Activated T-cell treated with anti-CD3 and anti-CD28 coated beads, Interleukin-2, amount 50 U/mL, for 24 hours (primary cell): ENCODE measurements at regions not wholly inside any gene's neighbourhood (a gene's known extent, or its start where the extent isn't known, plus 50 kb on each side); places are given as distances from the start of the nearest gene placed in this dataset.
"Not testable (repeated sequence)": the region's sequence is repeated elsewhere in the genome, so short reads cannot be mapped to it uniquely, and the experiment has no call there.

ENCODE experiments used
- DNase-seq: peaks from one replicate; pipeline ENCODE4 v3.0.0-alpha.2; 2020
- H3K27ac Mint-ChIP-seq: 2 replicates; pipeline ENCODE4 v1.8.0; 2020; ENCODE audit warnings: mild to moderate bottlenecking, mixed read lengths
- H3K27me3 Mint-ChIP-seq: 2 replicates; pipeline ENCODE4 v1.8.0; 2020; ENCODE audit warnings: mixed read lengths
- H3K36me3 Mint-ChIP-seq: 2 replicates; pipeline ENCODE4 v1.8.0; 2020; ENCODE audit warnings: low read depth, mixed read lengths
- H3K4me1 Mint-ChIP-seq: 2 replicates; pipeline ENCODE4 v1.8.0; 2020; ENCODE audit warnings: low read depth, mixed read lengths
- H3K4me3 Mint-ChIP-seq: 2 replicates; pipeline ENCODE4 v1.8.0; 2020; ENCODE audit warnings: mild to moderate bottlenecking, moderate library complexity, mixed read lengths
- H3K9me3 Mint-ChIP-seq: 2 replicates; pipeline ENCODE4 v1.8.0; 2020; ENCODE audit warnings: mixed read lengths

DNA sequence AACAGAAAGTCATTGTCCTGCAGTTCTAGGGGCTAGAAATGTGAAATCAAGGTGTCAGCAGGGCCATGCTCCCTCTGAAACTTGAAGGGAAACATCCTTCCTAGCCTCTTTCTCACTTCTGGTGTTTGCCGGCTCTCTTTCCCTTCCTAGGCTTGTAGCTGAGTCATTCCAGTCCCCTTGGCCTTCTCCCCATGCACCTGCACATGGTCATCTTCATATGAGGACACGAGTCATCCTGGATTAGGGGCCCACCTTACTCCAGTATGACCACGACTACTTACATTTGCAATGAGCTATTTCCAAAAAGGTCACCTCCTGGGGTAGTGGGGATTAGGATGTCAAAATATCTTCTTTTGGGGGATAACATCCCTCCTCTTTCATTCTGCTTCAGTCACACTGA lies 168.5 kb upstream of the CXCR4 start:
- no peak overlapping the region for H3K4me3 Mint-ChIP-seq
- no peaks in the 10 kb centered on the region for H3K36me3 Mint-ChIP-seq
- no peak for DNase-seq
- no peaks in the 10 kb centered on the region for H3K27me3 Mint-ChIP-seq
- H3K9me3 Mint-ChIP-seq, result no peaks in the 10 kb centered on the region
- H3K4me1 Mint-ChIP-seq, result peaks cover 45% of the 10 kb centered on the region
- H3K27ac Mint-ChIP-seq, result no peak overlapping the region

GRCh38 chr2:136284226-136285119 lies 166.5 kb upstream of the CXCR4 start:
- no peaks in the 10 kb centered on the region for H3K27me3 Mint-ChIP-seq
- no peaks in the 10 kb centered on the region for H3K9me3 Mint-ChIP-seq
- no peak for DNase-seq
- no peaks in the 10 kb centered on the region for H3K36me3 Mint-ChIP-seq
- H3K27ac Mint-ChIP-seq, result peak overlapping the region; percentile 27
- no peak overlapping the region for H3K4me3 Mint-ChIP-seq
- peaks cover 52% of the 10 kb centered on the region for H3K4me1 Mint-ChIP-seq

GRCh38 chr2:136282251-136282650 lies 164.3 kb upstream of the CXCR4 start:
- Mint-ChIP-seq H3K4me1 (peaks cover 54% of the 10 kb centered on the region), H3K27me3 (no peaks in the 10 kb centered on the region), H3K36me3 (no peaks in the 10 kb centered on the region), H3K9me3 (no peaks in the 10 kb centered on the region), H3K27ac (peak overlapping the region; percentile 20), H3K4me3 (no peak overlapping the region)
- no peak for DNase-seq

- peaks cover 52% of the 10 kb centered on the region for H3K4me1 Mint-ChIP-seq
- no peaks in the 10 kb centered on the region for H3K9me3 Mint-ChIP-seq
- H3K27me3 Mint-ChIP-seq, result no peaks in the 10 kb centered on the region
- peak; percentile 60 for DNase-seq
- H3K27ac Mint-ChIP-seq, result peak overlapping the region; percentile 72
- no peak overlapping the region for H3K4me3 Mint-ChIP-seq
- no peaks in the 10 kb centered on the region for H3K36me3 Mint-ChIP-seq
Measured at GRCh38 chr2:136281281-136282114, 163.5 kb upstream of the CXCR4 start.

DNA sequence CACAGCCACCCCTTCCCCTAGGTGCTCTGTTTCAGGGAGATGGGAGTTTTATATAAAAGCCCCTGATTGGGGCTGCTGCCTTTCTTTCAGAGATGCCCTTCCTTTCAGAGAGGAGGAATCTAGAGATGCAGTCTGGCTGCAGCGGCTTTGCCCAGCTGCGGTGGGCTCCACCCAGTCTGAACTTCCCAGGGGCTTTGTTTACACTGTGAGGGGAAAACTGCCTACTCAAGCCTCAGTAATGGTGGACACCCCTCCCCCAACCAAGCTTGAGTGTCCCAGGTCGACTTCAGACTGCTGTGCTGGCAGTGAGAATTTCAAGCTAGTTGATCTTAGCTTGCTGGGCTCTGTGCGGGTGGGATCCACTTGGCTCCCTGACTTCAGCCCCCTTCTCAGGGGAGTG lies 148.4 kb upstream of the CXCR4 start:
- H3K27me3 Mint-ChIP-seq, H3K4me3 Mint-ChIP-seq, H3K36me3 Mint-ChIP-seq, H3K4me1 Mint-ChIP-seq, DNase-seq, H3K27ac Mint-ChIP-seq: not testable (repeated sequence)
- peaks cover 24% of the 10 kb centered on the region for H3K9me3 Mint-ChIP-seq

GRCh38 chr2:136259551-136259950 lies 141.6 kb upstream of the CXCR4 start:
- peaks cover 27% of the 10 kb centered on the region for H3K4me1 Mint-ChIP-seq
- H3K36me3 Mint-ChIP-seq, result no peaks in the 10 kb centered on the region
- no peak for DNase-seq
- no peak overlapping the region for H3K4me3 Mint-ChIP-seq
- no peak overlapping the region for H3K27ac Mint-ChIP-seq
- H3K9me3 Mint-ChIP-seq, result peaks cover 12% of the 10 kb centered on the region
- H3K27me3 Mint-ChIP-seq, result no peaks in the 10 kb centered on the region

DNA sequence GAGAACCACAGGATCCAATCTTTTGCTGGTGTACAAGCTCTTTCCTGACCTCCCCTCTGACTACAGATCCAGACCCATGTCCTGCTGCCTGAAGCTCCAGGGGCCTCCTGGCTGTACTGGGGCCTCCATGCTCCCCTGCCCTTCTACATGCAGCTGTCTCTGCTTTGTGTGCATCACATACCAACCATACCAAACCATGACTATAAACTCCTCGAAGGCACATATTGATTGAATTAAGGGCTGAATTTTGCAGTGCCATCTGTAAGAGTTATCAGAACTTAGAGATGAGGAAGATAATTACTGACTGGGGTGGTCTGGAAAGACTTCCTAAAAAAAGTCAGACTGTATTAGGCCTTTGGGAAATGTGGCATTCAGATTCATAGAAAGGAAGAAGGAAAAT lies 139.9 kb upstream of the CXCR4 start:
- Mint-ChIP-seq H3K4me3 (no peak overlapping the region), H3K9me3 (peaks cover under 1% of the 10 kb centered on the region), H3K36me3 (no peaks in the 10 kb centered on the region), H3K27ac (no peak overlapping the region), H3K4me1 (peaks cover 32% of the 10 kb centered on the region), H3K27me3 (no peaks in the 10 kb centered on the region)
- DNase-seq, result no peak

DNA sequence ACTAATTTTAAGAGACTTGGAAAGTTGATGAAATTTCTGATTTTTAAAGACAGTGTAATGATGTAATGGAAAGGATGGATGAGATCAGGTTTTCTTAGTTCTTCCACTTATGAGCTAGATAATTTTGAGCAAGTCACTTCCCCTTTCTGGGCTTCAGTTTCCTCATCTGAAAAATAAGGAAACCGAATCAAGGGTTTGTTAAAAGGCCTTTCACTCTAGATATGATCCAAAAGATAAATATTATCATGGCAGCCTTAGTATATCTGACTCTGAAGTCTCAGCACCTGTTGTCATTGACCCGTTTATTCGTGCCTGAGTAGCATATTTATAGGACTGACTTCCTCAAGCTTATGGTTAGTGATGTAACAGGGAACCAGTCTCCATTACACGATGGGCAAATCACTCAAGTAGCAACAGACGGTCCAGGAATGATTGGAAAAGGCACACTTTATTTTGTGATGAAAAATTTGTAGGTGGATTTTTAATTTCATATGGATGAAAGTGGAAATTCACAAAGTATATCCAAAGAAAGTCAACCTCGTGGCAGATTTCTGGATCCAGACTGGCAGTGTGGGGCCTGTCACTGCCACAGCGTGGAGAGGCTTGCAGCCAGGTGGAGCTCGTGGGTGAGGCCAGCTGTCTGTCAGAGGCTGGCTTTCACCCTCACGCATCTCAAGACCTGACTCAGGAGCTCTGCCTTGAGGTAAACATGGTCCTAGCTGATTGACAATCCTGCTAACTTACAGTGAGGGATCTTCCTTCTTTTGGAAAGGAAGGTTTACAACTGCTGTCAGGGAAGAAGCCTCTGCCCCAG lies 137.9 kb upstream of the CXCR4 start:
- peaks cover 41% of the 10 kb centered on the region for H3K4me1 Mint-ChIP-seq
- H3K36me3 Mint-ChIP-seq, result no peaks in the 10 kb centered on the region
- no peak overlapping the region for H3K27ac Mint-ChIP-seq
- H3K27me3 Mint-ChIP-seq, result no peaks in the 10 kb centered on the region
- no peak overlapping the region for H3K4me3 Mint-ChIP-seq
- no peaks in the 10 kb centered on the region for H3K9me3 Mint-ChIP-seq
- no peak for DNase-seq

- Mint-ChIP-seq H3K27me3 (no peaks in the 10 kb centered on the region), H3K4me3 (no peak overlapping the region), H3K4me1 (peaks cover 41% of the 10 kb centered on the region), H3K36me3 (no peaks in the 10 kb centered on the region), H3K9me3 (no peaks in the 10 kb centered on the region), H3K27ac (no peak overlapping the region)
- no peak for DNase-seq
Measured at GRCh38 chr2:136255127-136255526, 137.2 kb upstream of the CXCR4 start.

DNA sequence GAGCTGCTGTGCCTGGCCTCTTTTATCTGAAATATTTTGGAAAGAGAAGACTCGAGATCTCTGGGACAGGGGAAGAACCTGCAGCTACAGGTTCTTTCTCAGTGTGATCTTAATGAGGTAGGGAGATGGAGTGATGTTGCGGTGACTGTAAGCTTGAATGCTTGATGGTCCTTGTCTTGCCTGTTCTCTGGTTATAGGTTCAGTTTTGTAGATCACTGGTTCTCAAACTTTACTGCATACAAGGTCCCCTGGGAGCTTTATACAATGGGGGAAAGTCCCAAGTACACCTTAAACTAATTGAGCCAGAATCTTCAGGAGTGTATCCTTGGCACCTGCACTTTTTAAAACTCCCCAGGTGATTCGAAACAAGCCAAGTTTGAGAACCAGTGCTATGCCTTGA lies 136.7 kb upstream of the CXCR4 start:
- Mint-ChIP-seq H3K36me3 (no peaks in the 10 kb centered on the region), H3K9me3 (no peaks in the 10 kb centered on the region), H3K4me1 (peaks cover 41% of the 10 kb centered on the region), H3K27me3 (no peaks in the 10 kb centered on the region), H3K4me3 (no peak overlapping the region), H3K27ac (no peak overlapping the region)
- DNase-seq, result no peak

- Mint-ChIP-seq H3K4me3 (no peak overlapping the region), H3K36me3 (no peaks in the 10 kb centered on the region), H3K9me3 (no peaks in the 10 kb centered on the region), H3K27me3 (no peaks in the 10 kb centered on the region), H3K4me1 (peaks cover 41% of the 10 kb centered on the region), H3K27ac (no peak overlapping the region)
- DNase-seq, result no peak
Measured at GRCh38 chr2:136253288-136254004, 135.5 kb upstream of the CXCR4 start.

DNA sequence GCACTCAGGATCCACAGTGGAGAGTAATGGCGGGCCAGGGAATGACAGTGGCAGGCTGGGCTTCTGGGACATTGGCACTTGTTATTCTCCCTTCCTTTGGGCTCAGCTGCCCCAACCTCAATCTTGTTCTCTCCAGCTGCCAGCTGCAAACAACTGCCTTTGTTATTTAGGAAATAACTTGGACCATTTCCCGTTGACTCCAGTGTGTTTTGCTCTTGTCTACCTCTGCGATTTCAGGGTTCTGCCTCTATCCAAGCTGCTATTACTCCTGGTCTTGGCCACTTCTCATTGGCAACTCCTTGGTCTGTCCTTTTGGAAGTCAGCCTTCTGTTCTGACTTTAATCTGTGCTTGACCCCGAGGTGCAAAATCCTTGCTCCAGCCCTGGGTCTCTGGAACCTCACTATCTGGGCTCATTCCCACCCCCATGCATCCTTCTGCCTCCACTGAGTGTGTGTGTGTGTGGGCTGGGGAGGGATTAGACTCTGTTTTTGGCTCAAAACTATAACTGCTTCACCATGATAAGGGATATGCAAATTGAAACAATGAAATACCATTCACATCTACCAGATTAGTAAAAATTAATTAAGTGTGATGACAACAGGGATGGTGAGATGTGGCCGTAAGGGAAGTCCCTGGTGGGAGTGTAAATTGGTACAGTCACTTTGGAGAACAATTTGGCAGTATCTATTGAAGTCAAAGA lies 134.1 kb upstream of the CXCR4 start:
- Mint-ChIP-seq H3K4me1 (peaks cover 53% of the 10 kb centered on the region), H3K9me3 (no peaks in the 10 kb centered on the region), H3K27me3 (no peaks in the 10 kb centered on the region), H3K4me3 (no peak overlapping the region), H3K27ac (no peak overlapping the region), H3K36me3 (no peaks in the 10 kb centered on the region)
- no peak for DNase-seq

DNA sequence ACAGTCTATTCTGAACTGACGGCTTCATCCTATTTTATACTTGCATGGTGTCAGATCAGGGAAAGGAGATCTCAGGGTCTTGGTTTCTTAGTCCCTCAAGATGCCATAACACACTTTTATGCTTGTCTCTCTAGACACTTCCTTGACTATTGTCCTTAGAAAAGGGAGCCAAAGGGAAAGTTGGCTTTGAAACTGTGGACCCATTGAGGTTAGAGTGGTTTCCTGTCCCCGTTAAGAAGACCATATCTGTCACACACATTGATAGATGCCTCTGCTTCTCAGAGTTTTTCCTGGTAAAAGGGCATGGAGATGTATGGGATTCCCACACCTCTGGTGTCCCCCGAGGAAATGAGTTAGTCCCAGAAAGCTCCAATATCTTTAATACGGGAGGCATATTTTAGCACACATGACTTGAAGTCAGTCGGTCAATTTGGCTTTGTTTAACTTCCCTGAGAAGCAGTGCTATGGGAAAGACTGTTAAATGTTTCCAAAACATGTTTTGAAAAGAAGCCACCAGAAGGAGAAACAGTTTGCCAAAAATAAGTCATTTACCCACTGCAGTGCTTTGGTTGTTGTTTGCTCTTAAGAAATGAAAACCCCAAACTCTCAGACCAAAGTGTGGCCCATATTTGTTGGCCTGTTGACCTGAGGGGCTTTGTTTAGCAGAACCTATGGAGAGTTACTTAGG lies 133.4 kb upstream of the CXCR4 start:
- Mint-ChIP-seq H3K27me3 (no peaks in the 10 kb centered on the region), H3K4me1 (peaks cover 50% of the 10 kb centered on the region), H3K27ac (no peak overlapping the region)

More for the DNA sequence above, 133.4 kb upstream of the CXCR4 start:
- Mint-ChIP-seq H3K9me3 (no peaks in the 10 kb centered on the region), H3K4me3 (no peak overlapping the region), H3K36me3 (no peaks in the 10 kb centered on the region)
- no peak for DNase-seq
